ENCODE measurements at regions not wholly inside any gene's neighbourhood (a gene's known extent, or its start where the extent isn't known, plus 50 kb on each side); places are given as distances from the start of the nearest gene placed in this dataset.
"Not testable (repeated sequence)": the region's sequence is repeated elsewhere in the genome, so short reads cannot be mapped to it uniquely, and the experiment has no call there.

DNA sequence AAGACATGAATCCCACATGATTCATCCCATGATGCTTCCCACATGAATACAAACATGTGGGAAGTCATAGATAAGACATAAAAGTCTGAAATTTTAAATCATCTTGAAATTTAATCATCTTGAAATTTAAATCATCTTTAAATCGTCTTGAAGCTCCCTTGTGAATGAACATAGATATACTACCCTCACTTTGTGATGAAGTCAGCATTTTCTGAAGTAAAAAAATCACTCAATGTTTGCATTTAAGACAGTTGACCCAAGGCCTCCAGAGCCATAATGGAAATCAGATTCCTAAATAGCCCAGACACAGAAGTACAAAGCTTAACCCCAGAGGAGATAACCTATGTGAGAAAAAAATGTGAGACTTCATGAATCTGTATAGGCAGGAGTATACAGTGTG is 279.4 kb downstream of the ZBBX start:
- DNase-seq = no peak

DNA sequence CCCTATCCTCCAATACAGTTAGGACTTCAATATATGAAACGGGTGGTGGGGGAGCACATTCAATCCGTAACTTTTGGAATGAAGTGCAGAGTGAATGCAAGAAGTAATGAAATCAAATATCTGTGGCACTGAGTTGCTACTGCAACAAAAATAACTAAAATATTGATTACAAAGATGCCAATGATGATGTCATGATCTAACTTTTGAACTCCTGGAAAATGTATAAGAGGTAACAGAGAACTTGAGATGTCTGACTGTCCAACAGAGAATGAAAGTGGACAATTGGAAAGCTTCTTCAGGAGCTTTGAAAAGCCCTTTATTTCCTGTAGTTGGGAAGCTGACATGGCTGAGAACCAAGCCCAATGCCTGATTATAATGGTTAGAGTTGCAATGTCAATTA is 279.9 kb downstream of the ZBBX start:
- no peak for DNase-seq

DNA sequence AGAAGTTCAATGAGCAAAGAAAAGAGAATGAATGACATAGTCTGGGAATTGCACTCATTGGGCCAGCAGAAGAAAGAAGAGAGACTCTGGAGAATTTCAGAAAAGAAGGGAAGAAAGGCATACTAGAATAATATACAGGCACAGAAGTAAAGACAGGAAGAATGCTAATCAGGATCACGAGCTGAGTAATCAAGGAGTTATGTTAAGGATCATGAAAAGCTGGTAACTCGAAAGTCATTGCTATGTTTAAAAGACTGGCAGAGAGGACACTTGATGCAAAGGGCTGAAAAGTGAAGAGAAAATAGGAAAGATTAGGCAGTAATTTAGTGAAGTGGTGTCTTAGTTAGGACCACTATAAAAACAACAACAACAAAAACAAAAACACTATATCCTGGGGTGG is 284.1 kb downstream of the ZBBX start:
- no peak for DNase-seq

DNA sequence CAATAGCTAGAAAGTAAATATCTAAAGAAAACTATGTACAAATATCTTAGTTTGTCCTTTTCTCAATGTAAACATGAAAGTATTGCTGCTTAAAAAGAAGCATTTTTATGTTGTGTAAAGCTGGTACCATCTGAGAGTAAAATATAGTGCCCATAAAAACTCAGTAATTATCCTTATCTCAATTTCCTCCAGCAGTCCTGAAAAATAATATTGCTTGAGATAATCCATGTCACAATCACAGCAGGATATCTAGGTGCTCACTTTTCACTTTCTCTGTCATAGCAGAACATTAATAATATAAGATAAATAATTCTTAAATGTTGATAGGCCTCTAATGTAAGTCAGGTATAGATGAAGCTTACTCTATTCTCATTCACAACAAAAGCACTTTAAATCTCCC is 285.5 kb downstream of the ZBBX start:
- no peak for DNase-seq

DNA sequence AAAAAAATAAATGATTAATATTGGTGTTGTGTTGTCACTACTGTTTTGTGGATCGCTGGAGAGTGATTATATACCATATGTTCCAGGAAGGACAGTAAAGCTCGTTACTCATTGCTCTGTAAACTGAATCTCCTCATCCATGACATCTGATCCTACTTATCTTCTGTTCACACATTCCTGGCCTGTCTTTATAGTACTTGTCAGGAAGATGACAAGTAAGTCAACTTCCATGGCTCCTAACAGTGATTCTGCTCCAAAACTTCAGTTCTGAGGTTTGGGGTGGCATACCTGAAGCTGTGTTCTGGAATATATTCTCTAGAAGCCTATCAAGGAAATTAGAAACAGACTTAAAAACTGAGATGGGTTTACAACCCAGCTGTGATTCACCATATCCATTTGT is 288.9 kb downstream of the ZBBX start:
- no peak for DNase-seq

DNA sequence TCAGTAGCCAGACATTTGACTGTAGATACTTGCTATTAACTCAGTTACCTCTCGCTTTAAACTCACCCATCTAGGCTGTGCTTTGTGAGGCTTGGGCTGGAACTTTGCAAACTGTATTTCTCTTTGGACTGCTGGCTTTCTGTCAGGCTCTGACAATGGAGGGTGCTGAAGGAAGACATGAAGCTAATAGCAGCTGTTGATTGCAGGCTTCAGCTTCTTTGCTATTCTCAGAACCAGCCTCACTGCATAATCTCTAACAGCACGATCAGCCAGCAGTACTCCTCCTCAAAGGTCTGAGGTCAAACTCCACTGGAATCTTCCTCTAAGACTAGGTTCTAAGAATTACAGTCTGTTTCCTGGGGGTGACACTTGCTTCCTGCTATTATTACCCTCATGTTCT is 295.6 kb downstream of the ZBBX start:
- DNase-seq = no peak

DNA sequence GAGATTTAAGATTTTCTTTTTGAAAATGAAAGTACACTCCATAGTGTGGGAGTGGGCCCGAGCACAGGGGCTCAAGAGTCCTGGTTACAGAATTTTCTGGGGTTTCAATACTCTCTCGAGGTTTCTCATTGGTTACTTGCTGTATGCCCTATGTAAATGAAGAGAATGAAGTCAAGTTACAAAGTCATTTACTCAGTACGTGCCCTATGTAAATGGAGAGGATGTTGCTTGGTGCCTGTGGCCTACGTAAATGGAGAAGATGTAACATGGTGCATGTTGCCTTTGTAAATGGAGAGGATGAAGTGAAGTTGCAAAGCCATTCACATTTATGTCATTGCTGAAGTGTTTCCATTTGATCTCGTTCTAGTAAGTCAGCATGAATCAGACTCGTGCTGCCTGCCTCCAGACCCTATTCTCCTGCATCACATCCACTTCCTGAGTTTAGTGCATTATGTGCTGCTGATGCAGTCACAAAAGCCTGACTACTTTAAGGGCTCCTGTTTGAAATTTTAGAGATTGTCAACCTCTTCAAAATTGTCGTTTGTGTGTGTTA is 302.0 kb downstream of the ZBBX start:
- no peak for DNase-seq

DNA sequence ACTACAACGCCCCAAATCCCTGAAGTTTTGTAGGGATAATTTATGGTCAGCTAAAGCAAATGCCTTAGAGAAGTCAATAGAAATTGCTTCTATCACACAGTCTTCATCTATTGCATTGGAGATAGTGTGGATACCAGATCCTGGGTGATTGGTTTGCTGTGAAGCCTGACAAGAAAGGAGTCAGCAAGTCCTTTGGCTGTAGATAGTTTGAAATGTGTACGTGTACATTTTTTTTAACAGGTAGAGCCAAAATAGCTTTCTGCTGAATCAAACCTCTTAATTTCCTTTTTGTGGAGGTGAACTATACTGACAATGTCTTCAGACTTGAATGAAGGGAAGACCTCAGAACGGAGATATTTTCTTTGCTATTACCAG is 312.3 kb downstream of the ZBBX start:
- no peak for DNase-seq

DNA sequence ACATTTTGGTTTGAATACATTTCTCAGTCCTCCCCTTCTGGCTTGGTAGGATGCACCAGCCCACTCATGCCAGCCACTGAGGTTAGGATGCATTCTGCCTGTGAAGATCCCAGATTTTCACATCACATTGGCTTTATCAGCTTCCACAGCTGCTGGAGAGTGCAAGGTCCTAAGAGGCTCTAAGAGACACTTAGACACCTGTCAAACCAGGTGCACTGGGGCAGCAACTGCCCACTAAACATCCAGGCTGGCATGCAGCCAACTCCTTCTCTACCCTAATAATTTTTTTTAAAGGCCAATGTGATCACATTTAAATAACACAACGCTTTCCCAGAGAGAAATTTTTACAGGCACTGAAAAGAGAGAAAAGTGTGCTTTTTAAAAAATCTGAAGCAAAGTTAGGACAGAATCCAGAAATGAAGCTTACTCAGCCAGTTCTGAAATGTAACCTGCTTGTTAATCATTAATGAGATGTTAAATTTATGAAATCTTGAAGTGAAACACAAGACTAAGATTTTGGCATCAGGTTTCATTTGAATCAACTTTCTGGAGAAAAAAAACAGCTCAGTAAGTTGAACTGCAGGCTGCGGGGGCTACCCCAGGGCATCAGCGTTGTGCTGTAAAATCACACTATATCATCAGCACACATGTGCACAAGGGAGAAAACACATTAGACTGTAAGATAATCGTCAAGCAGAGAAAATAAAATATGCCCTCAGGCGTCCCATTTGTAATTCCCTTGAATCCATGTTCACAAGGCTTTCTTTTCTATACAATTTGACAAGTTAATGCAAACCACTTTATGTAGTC is 312.9 kb downstream of the ZBBX start:
- DNase-seq = no peak

DNA sequence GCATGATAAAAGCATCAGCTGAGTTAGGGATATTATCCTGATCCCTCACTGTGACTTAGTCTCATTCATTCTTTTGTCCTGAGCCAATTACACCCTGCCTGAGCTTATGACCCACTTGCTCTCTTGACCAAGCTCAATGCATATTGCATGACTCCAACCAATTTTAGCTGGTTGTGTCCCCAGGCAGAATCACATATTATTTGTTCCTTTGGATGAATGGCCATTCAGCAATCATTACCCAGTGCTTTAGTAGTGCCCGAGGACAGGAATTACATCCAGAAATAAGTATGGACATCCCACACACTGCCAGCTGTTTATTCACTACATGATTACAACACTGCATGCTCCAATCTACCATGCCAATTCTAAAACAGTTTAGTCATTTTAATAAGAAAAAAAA is 322.5 kb downstream of the ZBBX start:
- DNase-seq = no peak

DNA sequence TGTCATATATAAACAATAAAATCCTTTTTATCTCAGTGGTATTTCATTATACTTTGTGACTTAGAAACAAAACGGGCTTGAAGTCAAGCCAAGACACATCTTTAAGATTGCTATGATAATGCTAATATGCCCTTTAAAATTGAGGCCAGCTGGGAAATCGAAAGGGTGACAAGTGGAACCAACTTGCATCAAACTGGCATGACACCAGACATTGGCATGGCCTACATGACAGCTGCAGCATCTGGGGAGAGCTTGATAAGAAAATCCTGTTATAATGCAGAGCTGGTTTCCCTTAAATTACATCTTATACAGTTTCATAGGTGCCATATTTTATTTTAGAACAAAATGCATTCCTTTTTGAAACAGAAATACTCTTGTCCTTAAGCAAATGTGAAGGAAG is 325.2 kb downstream of the ZBBX start:
- DNase-seq = no peak

DNA sequence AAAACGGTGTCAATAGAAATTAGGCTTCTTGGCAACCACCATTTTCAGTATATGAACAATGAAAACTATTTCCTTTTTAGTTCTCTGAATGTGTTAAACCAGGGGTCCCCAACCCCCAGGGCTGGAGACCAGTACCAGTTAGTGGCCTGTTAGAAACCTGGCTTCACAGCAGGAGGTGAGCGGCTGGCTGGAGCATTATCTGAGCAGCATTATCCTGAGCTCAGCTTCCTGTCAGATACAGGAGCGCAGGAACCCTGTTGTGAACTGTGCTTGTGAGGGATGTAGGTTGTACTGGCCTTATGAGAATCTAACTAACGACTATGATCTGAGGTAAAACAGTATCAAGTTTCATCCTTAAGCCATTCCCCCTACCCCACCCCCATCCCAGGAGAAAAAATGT is 328.7 kb downstream of the ZBBX start:
- DNase-seq = no peak

DNA sequence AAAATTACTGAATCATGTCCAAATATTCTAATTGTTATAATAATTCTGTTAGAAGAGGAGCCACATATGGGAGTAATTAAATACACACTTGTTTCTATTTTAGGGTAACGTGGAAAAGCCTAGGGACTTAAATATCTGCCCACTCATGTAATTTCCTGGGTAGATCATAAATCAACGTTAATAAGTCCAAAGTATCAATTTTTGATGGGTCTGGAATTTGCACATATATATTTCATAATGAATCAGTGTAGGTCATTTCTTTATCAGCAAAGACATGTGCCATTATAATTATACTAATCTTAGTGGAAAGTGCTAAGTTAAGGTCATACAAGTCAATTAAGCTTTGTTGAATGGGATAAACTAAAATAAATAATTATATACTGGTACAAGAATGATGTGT is 346.2 kb downstream of the ZBBX start:
- no peak for DNase-seq

DNA sequence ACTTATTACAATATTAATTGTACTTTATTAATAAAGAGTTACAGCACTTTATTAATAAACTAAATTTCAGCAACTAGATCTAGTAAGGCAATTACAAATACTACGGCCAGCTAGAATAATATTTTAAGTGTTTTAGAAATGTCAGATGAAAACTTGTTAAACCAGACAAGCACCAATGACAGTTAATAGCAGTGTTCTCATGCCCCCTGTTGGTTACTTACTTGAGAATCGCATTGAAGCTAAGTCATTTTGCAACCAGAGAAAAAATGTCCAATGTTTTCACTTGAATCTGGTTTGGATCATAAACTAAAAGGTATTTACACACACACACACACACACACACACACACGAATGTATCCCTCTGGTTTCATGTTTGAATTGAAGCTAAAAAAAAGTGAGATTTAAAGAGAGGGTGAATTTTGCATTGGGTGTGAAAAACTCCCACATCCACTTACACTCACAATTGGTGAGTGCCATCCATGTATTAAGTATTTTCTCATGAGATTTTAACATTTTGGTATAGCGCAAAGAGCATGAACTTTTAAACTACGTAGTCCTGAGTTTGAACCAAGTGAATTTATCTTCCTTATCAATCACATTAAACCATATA is 347.7 kb downstream of the ZBBX start:
- DNase-seq = peak; percentile 45

DNA sequence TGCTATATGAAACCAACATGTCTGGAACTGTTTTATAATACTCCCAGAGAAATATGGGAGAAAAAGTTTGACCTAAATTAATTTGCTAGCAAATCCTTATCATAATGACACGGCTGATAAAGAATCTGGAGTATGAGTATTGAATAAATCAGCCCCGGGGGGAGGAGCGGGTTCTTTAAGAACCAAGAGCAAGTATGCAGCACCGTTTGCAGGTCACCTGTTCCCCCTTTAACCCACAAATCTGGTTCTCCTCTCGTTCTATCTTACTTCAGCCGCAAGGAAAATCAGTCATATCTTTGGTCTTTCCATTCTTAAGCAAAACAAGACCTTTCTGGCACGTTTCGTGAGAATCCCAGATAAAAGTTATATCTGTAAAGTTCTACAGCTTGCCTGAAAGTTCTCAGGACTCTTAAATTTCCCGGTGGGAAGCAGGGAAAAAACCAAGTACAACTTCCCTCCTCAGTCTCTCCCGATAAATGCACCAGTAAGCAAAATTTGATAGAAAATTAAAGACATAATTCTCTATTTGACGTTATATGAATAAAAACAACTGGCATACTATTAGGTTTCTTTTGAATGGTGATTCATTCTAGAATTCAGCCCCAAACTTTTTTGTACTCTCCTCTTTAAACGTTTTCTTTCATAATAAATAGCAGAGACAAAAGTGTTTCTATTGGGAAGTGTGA is 348.6 kb downstream of the ZBBX start:
- DNase-seq = no peak

DNA sequence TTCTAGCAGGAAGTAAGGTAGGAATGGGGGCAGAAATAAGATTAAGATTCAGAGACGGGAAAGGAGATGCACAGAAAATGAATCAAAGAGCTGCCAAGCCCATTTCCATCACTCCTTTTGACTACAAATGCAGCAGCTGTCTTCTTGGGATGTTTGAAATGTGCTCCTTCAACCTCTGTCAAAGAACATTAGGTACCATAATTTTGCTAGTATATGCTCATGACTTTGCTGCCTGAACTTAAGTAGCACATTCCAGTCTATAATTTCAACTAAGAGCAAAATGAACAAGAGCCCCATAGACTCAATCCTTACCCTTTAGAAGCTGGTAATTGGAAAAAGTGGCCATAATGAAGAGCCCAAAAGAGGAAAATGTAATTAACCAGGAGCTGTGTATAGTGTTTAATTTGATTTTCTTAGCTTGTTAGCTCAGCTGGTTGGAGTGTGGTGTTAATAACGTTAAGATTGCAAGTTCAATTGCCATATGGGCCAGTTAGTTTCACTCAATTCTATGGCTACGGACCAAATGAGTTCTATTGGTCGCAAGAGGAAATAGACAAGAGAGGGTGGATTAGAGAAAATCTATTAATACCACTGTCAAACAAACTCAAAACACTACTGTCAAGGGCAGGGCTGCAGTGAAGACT is 349.9 kb downstream of the ZBBX start:
- DNase-seq = no peak

DNA sequence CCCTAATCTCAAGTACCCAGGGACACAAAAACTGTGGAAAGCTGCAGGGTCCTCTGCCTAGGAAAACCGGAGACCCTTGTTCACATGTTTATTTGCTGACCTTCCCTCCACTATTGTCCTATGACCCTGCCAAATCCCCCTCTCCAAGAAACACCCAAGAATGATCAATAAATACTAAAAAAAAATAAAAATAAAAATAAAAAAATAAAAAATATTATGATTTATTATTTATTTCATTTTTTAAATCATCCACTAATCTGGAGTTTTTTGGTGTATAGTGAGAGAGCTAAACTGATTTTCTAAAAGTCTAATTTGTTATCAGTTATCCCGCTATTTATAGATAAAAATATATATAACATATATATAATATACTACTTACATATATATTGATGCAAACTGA is 360.6 kb downstream of the ZBBX start:
- DNase-seq = not testable (repeated sequence)

DNA sequence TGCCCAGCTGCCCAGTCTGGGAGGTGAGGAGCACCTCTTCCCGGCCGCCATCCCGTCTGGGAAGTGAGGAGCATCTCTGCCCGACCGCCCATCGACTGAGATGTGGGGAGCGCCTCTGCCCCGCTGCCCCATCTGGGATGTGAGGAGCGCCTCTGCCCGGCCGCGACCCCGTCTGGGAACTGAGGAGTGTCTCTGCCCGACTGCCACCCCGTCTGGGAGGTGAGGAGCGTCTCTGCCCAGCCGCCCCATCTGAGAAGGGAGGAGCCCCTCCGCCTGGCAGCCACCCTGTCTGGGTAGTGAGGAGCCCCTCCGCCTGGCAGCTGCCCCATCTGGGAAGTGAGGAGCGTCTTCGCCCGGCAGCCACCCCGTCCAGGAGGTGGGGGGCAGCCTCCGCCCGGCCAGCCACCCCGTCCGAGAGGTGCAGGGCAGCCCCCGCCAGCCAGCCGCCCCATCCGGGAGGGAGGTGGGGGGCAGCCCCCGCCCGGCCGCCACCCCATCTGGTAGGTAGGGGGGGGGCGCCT is 361.4 kb downstream of the ZBBX start:
- not testable (repeated sequence) for DNase-seq

DNA sequence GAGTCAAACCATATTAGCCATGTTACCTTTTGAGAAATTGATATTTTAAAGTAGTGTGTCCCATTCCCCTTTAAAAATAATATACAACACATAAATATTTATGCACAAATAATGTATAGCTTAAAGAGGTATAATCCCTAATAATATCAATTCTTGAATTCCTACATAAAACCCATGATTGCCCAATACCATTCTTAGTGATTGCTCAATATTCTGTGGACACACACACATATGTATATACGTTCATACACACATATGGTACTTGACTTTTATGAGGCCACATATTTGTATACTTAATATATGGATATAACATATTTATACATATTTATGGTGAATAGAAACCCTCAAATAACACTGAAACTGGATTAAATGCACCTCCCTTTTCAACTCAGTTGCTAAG is 367.4 kb downstream of the ZBBX start:
- DNase-seq = no peak

DNA sequence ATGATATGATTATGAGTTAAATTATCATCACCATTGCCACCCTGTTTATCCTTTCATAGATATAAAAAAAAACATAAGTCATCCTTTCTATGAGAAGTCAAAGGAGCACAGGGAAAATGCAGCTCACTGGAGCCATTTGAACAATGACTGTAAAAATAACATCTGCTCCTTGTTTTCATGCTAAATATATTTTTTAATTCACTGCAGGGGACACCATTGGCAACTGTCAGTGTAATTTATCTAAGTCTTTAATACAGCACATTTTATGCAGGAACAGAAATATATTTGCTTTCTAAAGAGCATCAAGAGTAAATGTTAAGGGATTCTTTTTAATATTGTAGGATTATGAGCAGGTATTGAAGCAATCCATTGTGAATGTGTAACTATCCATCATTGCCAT is 371.3 kb downstream of the ZBBX start:
- no peak for DNase-seq

DNA sequence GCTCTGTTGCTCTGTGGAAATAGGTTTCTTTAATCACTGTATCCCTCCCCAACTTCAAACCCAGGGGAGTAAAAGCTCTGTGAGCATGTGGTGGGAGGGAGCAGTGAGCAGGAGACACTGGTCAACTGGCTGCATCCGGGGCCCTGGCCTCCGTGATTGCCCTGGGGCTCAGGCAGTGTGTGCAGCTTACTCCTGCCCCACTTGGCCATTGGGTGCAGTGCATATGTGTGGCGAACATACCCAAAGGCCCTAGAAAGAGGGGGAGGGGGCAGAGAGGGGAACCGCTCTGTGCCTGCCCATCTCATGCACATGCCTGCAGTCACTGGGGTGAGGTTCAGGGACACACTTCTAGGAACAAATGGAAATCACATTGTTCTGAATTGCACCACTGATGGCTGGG is 378.7 kb downstream of the ZBBX start:
- DNase-seq = no peak

DNA sequence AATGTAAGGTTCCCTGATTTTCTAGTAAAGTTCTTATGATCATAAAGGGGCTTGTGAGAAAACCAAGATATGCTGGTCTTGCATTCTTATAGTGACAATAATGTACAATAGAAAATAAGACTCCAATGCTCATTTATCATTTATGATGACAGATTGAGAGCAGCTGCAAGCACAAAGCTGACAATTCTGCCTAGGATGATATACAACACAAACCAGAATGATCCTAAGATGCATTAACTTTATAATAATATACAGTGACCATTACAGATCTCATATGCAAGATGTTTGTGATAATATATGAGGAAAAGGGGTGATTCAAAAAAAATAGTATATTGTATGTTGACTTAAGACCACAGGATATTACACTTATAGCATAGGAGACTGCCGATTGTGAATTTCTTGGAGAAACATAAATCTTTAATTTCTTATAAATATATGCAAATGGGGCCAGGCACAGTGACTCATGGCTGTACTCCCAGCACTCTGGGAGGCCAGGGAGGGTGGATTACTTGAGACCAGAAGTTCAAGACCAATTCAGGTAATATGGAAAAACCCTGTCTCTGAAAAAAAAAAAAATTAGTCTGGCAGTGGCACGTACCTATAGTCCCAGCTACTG is 387.0 kb downstream of the ZBBX start:
- no peak for DNase-seq

DNA sequence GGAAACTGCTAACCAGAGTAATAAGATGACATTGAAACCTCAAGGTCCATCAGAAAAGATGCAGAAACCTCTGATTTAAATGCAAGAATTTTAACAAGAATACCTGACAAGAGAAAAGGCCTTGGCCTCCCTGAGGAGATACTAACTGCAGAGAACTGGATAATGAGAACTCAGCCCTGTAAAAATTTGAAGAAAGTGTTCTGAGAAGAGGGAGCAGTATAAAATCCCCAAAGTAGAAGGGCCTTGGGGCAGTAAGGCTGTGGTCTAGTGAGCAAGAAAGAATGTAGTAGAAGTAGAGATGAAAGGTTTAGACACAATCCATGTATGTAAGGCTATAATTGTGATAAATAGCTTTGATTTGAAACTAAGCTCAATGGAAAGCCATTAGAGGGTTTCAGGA is 394.1 kb downstream of the ZBBX start:
- DNase-seq = no peak

All from hindlimb muscle (tissue), 1 donor.